ENCODE measurements at regions not wholly inside any gene's neighbourhood (a gene's known extent, or its start where the extent isn't known, plus 50 kb on each side); places are given as distances from the start of the nearest gene placed in this dataset.
A peak's percentile ranks its signal among the peaks of the same experiment; 100 is the strongest.

DNA sequence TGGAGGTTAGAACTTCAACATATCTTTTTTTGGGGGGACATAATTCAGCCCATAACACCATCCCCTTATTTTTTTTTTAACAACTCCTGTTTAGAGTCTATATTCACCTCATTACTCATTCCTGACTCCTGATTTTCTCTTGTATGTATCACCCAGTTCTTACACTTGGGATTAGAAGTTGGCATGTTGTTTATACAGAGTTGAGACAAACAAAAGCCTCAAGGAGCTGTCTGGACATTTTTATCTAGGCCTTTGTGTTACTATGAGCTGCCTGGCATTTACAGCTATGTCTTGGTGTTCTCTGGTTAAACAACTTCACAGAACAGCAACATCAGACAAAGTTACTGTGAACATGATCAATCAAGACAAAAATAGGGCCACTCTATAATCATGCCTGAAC is 517.5 kb downstream of the KIF20B start:
- no peaks in the 10 kb centered on the region for H3K27me3 ChIP-seq (ENCODE audit: control insufficient read depth, insufficient read depth, low read length)
- H3K36me3 ChIP-seq (ENCODE audit: control insufficient read depth, insufficient read depth, low read length): no peaks in the 10 kb centered on the region
- H3K4me3 ChIP-seq (ENCODE audit: low read depth, low read length): no peak overlapping the region
- TF ChIP-seq, protein P1, sequence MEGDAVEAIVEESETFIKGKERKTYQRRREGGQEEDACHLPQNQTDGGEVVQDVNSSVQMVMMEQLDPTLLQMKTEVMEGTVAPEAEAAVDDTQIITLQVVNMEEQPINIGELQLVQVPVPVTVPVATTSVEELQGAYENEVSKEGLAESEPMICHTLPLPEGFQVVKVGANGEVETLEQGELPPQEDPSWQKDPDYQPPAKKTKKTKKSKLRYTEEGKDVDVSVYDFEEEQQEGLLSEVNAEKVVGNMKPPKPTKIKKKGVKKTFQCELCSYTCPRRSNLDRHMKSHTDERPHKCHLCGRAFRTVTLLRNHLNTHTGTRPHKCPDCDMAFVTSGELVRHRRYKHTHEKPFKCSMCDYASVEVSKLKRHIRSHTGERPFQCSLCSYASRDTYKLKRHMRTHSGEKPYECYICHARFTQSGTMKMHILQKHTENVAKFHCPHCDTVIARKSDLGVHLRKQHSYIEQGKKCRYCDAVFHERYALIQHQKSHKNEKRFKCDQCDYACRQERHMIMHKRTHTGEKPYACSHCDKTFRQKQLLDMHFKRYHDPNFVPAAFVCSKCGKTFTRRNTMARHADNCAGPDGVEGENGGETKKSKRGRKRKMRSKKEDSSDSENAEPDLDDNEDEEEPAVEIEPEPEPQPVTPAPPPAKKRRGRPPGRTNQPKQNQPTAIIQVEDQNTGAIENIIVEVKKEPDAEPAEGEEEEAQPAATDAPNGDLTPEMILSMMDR (IDR thresholded peaks at IDR 0.05; ENCODE audit: insufficient read depth, low read length, poor library complexity, severe bottlenecking): no peak
- DNase-seq (ENCODE audit: low read depth): no peak

DNA sequence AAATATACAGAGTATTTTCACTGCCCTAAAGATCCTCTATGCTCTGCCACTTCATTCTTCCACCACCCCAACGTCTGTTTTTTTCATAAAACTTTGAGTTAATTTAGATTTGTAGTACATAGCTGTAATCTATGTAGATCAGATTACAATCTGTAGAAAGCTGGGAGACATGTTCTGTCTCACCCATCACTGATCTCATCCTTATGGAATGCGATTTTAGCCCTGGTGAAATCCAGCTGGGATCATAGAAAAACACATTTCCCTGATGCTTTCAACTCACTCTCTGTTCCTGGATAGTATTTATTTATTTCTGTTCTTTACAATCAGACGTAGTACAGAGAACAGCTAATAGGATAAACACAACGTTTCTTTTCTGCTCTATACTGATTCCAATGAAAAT is 521.0 kb downstream of the KIF20B start:
- Histone ChIP-seq H3K27me3 (ENCODE audit: control insufficient read depth, insufficient read depth, low read length) (no peaks in the 10 kb centered on the region), H3K36me3 (ENCODE audit: control insufficient read depth, insufficient read depth, low read length) (no peaks in the 10 kb centered on the region), H3K4me3 (ENCODE audit: low read depth, low read length) (no peak overlapping the region)
- TF ChIP-seq, protein P1 (IDR thresholded peaks at IDR 0.05; ENCODE audit: insufficient read depth, low read length, poor library complexity, severe bottlenecking): no peak
- no peak for DNase-seq (ENCODE audit: low read depth)

DNA sequence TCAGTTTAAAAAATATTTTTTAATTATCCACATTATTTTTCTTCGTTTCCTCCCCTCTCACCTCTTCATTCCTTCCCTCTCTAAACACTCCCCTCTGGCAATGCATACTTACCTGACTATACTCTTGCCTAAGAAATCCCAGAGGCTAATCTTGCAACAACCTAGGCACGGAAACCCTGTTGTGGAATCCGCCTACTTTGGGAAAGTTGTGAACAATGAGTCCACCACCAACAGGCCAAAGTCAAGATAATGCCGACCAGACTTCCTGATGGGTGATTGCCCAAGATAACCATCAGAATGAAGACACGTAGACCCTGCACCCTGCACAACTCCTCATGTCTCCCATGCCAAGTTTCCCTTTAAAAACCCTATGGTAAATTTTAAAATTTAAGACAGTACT is 521.5 kb downstream of the KIF20B start:
- Histone ChIP-seq H3K27me3 (ENCODE audit: control insufficient read depth, insufficient read depth, low read length) (no peaks in the 10 kb centered on the region), H3K36me3 (ENCODE audit: control insufficient read depth, insufficient read depth, low read length) (no peaks in the 10 kb centered on the region), H3K4me3 (ENCODE audit: low read depth, low read length) (no peak overlapping the region)
- TF ChIP-seq, protein P1 (IDR thresholded peaks at IDR 0.05; ENCODE audit: insufficient read depth, low read length, poor library complexity, severe bottlenecking): no peak
- DNase-seq (ENCODE audit: low read depth): no peak

DNA sequence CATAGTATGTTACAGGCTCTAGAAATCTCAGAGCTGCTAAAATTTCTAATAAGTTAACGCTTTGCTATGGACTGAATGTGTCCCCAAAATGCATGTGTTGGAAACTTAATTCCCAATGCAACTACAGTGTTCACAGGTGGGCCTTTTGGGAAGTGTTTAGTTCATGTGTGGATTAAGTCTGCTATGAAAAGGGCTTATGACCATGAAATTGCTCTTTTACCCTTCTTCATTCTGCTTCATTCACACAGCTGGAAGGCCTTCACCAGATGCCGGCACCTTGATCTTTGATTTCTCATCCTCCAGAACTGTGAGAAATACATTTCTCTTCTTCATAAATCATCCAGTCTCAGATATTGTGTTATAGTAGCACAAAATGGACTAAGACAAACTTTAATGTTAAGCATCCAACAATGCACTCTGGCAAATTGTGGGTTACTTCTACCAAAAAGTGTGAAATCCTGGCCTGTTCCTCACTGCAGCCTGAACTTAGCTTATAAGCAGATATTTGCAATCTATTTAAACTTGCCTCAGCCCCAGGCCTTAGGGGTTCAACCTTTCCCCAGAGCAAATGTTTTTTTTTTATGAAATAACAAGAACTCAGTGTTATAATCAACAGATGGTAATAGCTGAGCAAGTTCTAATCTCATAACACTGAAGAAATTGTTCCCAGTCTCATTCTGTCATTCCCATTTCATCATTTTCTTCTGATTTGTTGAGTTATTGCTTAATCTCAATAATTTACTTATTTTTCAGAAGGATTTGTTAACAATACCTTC is 523.6 kb downstream of the KIF20B start:
- DNase-seq (ENCODE audit: low read depth): no peak
- Histone ChIP-seq H3K36me3 (ENCODE audit: control insufficient read depth, insufficient read depth, low read length) (no peaks in the 10 kb centered on the region), H3K4me3 (ENCODE audit: low read depth, low read length) (no peak overlapping the region), H3K27me3 (ENCODE audit: control insufficient read depth, insufficient read depth, low read length) (no peaks in the 10 kb centered on the region)
- TF ChIP-seq, protein P1 (IDR thresholded peaks at IDR 0.05; ENCODE audit: insufficient read depth, low read length, poor library complexity, severe bottlenecking): no peak

DNA sequence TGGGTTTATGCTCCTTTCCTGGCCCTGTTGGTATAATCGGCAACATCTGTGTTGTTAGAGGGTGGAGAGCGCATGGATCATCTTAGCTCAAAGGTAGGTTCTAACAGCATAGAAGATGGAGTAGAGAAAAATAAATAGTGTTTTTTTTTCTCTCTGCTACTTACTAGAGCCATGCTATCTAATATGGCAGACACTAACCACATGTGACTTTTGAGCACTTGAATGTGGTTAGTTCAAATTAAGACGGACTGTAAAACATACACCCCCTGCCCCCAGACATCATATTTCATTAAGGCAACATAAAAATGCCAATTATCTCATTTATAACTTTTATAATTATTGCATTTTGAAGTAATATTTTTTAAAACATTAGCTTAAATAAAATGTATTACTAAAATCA is 525.1 kb downstream of the KIF20B start:
- DNase-seq (ENCODE audit: low read depth): no peak
- TF ChIP-seq, protein P1 (IDR thresholded peaks at IDR 0.05; ENCODE audit: insufficient read depth, low read length, poor library complexity, severe bottlenecking): no peak
- Histone ChIP-seq H3K36me3 (ENCODE audit: control insufficient read depth, insufficient read depth, low read length) (no peaks in the 10 kb centered on the region), H3K4me3 (ENCODE audit: low read depth, low read length) (no peak overlapping the region), H3K27me3 (ENCODE audit: control insufficient read depth, insufficient read depth, low read length) (no peaks in the 10 kb centered on the region)

DNA sequence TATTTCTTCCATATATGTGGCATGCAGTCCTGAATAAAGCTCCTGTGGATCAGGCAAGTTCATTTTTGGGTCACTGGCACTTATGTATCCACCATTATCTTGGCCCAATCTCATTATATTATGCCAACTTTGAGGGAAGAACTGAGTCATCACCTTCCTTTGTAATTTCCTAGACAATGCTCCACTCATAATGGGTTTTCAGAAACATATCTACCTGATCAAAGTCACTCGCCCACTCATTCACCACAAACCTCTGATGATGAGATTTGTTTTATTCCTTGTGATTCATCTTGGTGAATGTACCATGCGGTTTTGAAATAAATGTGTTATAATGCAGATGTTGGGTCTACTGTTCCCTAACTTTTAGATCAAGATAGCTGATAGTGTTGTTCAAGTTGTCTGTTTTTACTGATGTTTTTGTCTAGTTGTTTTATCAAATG is 525.8 kb downstream of the KIF20B start:
- DNase-seq (ENCODE audit: low read depth): peak; percentile 87
- no peaks in the 10 kb centered on the region for H3K36me3 ChIP-seq (ENCODE audit: control insufficient read depth, insufficient read depth, low read length)
- no peak overlapping the region for H3K4me3 ChIP-seq (ENCODE audit: low read depth, low read length)
- TF ChIP-seq, protein P1 (IDR thresholded peaks at IDR 0.05; ENCODE audit: insufficient read depth, low read length, poor library complexity, severe bottlenecking): no peak
- no peaks in the 10 kb centered on the region for H3K27me3 ChIP-seq (ENCODE audit: control insufficient read depth, insufficient read depth, low read length)

Measured in kidney epithelial cell (primary cell).